ENCODE measurements at regions not wholly inside any gene's neighbourhood (a gene's known extent, or its start where the extent isn't known, plus 50 kb on each side); places are given as distances from the start of the nearest gene placed in this dataset.

- no peak for DNase-seq (ENCODE audit: low spot score)
These were observed 972.7 kb upstream of the AGA start for GRCh38 chr4:178414881-178415446.

GRCh38 chr4:178415925-178416324 is 973.7 kb upstream of the AGA start:
- no peak for DNase-seq (ENCODE audit: low spot score)

- no peak for DNase-seq (ENCODE audit: low spot score)
These were observed 981.1 kb upstream of the AGA start for GRCh38 chr4:178423366-178423765.

GRCh38 chr4:178426871-178427270 is 984.6 kb upstream of the AGA start:
- no peak for DNase-seq (ENCODE audit: low spot score)

- no peak for DNase-seq (ENCODE audit: low spot score)
These were observed 985.4 kb upstream of the AGA start for GRCh38 chr4:178427663-178428062.

- DNase-seq (ENCODE audit: low spot score) = no peak
These were observed 1006.3 kb upstream of the AGA start for GRCh38 chr4:178448372-178449035.

- DNase-seq (ENCODE audit: low spot score) = no peak
These were observed 1008.4 kb upstream of the AGA start for GRCh38 chr4:178450614-178451013.

- DNase-seq (ENCODE audit: low spot score) = no peak
These were observed 1010.8 kb upstream of the AGA start for GRCh38 chr4:178453057-178453456.

GRCh38 chr4:178457286-178457685 is 1015.0 kb upstream of the AGA start:
- DNase-seq (ENCODE audit: low spot score) = no peak

- no peak for DNase-seq (ENCODE audit: low spot score)
These were observed 1020.5 kb upstream of the AGA start for GRCh38 chr4:178462710-178463109.

- DNase-seq (ENCODE audit: low spot score) = no peak
These were observed 1021.5 kb upstream of the AGA start for GRCh38 chr4:178463747-178464146.

GRCh38 chr4:178470996-178471784 is 1029.0 kb upstream of the AGA start:
- no peak for DNase-seq (ENCODE audit: low spot score)

GRCh38 chr4:178471994-178472393 is 1029.8 kb upstream of the AGA start:
- DNase-seq (ENCODE audit: low spot score) = no peak

GRCh38 chr4:178480105-178480504 is 1037.9 kb upstream of the AGA start:
- DNase-seq (ENCODE audit: low spot score) = no peak

GRCh38 chr4:178480881-178481280 is 1038.6 kb upstream of the AGA start:
- DNase-seq (ENCODE audit: low spot score) = no peak

- no peak for DNase-seq (ENCODE audit: low spot score)
These were observed 1039.3 kb upstream of the AGA start for GRCh38 chr4:178481564-178481963.

- no peak for DNase-seq (ENCODE audit: low spot score)
These were observed 1080.8 kb upstream of the AGA start for GRCh38 chr4:178523038-178523437.

- DNase-seq (ENCODE audit: low spot score) = no peak
These were observed 1093.8 kb upstream of the AGA start for GRCh38 chr4:178535939-178536579.

GRCh38 chr4:178553201-178553600 is 1111.0 kb upstream of the AGA start:
- DNase-seq (ENCODE audit: low spot score) = no peak

- no peak for DNase-seq (ENCODE audit: low spot score)
These were observed 1112.1 kb upstream of the AGA start for GRCh38 chr4:178554352-178554751.

- no peak for DNase-seq (ENCODE audit: low spot score)
These were observed 1114.6 kb upstream of the AGA start for GRCh38 chr4:178556796-178557195.

GRCh38 chr4:178577933-178578332 is 1135.7 kb upstream of the AGA start:
- DNase-seq (ENCODE audit: low spot score) = no peak

All from kidney capillary endothelial cell (primary cell).